IMR-90 (cell line): ENCODE measurements at regions not wholly inside any gene's neighbourhood (a gene's known extent, or its start where the extent isn't known, plus 50 kb on each side); places are given as distances from the start of the nearest gene placed in this dataset.

Source experiments
- ATAC-seq: fragments of 200-7000 bp; cut with Tn5 transposase; 2 replicates; pipeline ENCODE4 v1.9.1; 2020; ENCODE audit warnings: low read depth, mild to moderate bottlenecking, moderate library complexity
- BruUV-seq: library from RNA; stranded (reverse); fragments of 400-500 nt; replicated peaks from 2 replicates; lab custom pipeline; 2021; lab: Mats Ljungman, UMichigan
- CTCF ChIA-PET: fragments of 300-600 bp; formaldehyde crosslinking; extraction: SDS; loops from one replicate; lab custom pipeline; 2021; ENCODE audit warnings: antibody characterized with exemption; lab: Yijun Ruan, JAX
- POLR2A ChIA-PET: fragments of 300-600 bp; sonication (Branson Sonifier 250); formaldehyde crosslinking; loops from one replicate; lab custom pipeline; 2022; ENCODE audit warnings: antibody characterized with exemption; ENCODE audit not compliant: unreplicated experiment; lab: Charles Lee
- DNase-seq: peaks from one replicate; pipeline ENCODE4 v3.0.0; 2013
- H2AFZ ChIP-seq: replicated peaks from 2 replicates; pipeline ENCODE3; 2013; ENCODE audit warnings: low read length, mild to moderate bottlenecking; ENCODE audit not compliant: poor library complexity
- H2AK5ac ChIP-seq: 2 replicates; pipeline ENCODE4 v1.6.1; 2013; ENCODE audit warnings: low read depth, low read length, inconsistent platforms
- H2AK9ac ChIP-seq: replicated peaks from 2 replicates; pipeline ENCODE3; 2013; ENCODE audit warnings: mild to moderate bottlenecking, low read depth, low read length, moderate library complexity; ENCODE audit not compliant: poor library complexity
- H2BK120ac ChIP-seq: 2 replicates; pipeline ENCODE4 v1.6.1; 2013; ENCODE audit warnings: low read depth, low read length, inconsistent platforms
- H2BK15ac ChIP-seq: 3 replicates; pipeline ENCODE4 v1.6.1; 2013; ENCODE audit warnings: low read depth, low read length, inconsistent platforms
- H2BK20ac ChIP-seq: 2 replicates; pipeline ENCODE4 v1.6.1; 2013; ENCODE audit warnings: low read depth, mild to moderate bottlenecking, inconsistent platforms, low read length, moderate library complexity
- H2BK5ac ChIP-seq: 2 replicates; pipeline ENCODE4 v1.6.1; 2013; ENCODE audit warnings: mild to moderate bottlenecking, low read depth, low read length, inconsistent platforms; ENCODE audit not compliant: poor library complexity, severe bottlenecking
- H3K14ac ChIP-seq: replicated peaks from 2 replicates; pipeline ENCODE4 v1.6.1; 2013; ENCODE audit warnings: low read depth, low read length, inconsistent platforms
- H3K18ac ChIP-seq: 2 replicates; pipeline ENCODE4 v1.6.1; 2013; ENCODE audit warnings: low read depth, low read length, control low read depth
- H3K23ac ChIP-seq: 2 replicates; pipeline ENCODE4 v1.6.1; 2013; ENCODE audit warnings: low read depth, low read length, inconsistent platforms
- H3K27ac ChIP-seq: 2 replicates; pipeline ENCODE4 v1.5.1; 2013; ENCODE audit warnings: mild to moderate bottlenecking, control low read depth, low read length; ENCODE audit not compliant: insufficient read depth
- H3K27me3 ChIP-seq: 2 replicates; pipeline ENCODE4 v1.6.1; 2013; ENCODE audit warnings: low read length; ENCODE audit not compliant: control insufficient read depth, insufficient read depth
- H3K36me3 ChIP-seq: 2 replicates; pipeline ENCODE4 v1.6.1; 2013; ENCODE audit warnings: low read length, mixed read lengths; ENCODE audit not compliant: control insufficient read depth, insufficient read depth
- H3K4ac ChIP-seq: 2 replicates; pipeline ENCODE4 v1.6.1; 2013; ENCODE audit warnings: low read depth, low read length, inconsistent platforms
- H3K4me1 ChIP-seq: 2 replicates; pipeline ENCODE4 v1.6.1; 2013; ENCODE audit warnings: low read length, mixed read lengths; ENCODE audit not compliant: control insufficient read depth, insufficient read depth
- H3K4me2 ChIP-seq: 2 replicates; pipeline ENCODE4 v1.6.1; 2013; ENCODE audit warnings: low read depth, mild to moderate bottlenecking, control low read depth, low read length, moderate library complexity
- H3K4me3 ChIP-seq: 2 replicates; pipeline ENCODE4 v1.5.1; 2013; ENCODE audit warnings: low read depth, mild to moderate bottlenecking, control low read depth, low read length, moderate library complexity; ENCODE audit not compliant: insufficient read depth
- H3K56ac ChIP-seq: 2 replicates; pipeline ENCODE4 v1.6.1; 2013; ENCODE audit warnings: low read length, inconsistent platforms; ENCODE audit not compliant: insufficient read depth; ENCODE audit errors: extremely low read depth
- H3K79me1 ChIP-seq, 2 experiments: 2 replicates each; pipeline ENCODE4 v1.6.1; 2013; ENCODE audit warnings: low read length in 2 of 2, inconsistent platforms in 1 of 2, low read depth in 1 of 2
- H3K9ac ChIP-seq: 2 replicates; pipeline ENCODE4 v1.6.1; 2013; ENCODE audit warnings: low read depth, low read length, control low read depth
- H3K9me1 ChIP-seq: 2 replicates; pipeline ENCODE4 v1.6.1; 2013; ENCODE audit warnings: low read length, inconsistent platforms; ENCODE audit not compliant: insufficient read depth
- H3K9me3 ChIP-seq: 2 replicates; pipeline ENCODE4 v1.6.1; 2013; ENCODE audit warnings: low read length; ENCODE audit not compliant: control insufficient read depth, insufficient read depth
- H4K20me1 ChIP-seq: 2 replicates; pipeline ENCODE4 v1.6.1; 2013; ENCODE audit warnings: low read length, inconsistent platforms; ENCODE audit not compliant: insufficient read depth
- H4K5ac ChIP-seq: 2 replicates; pipeline ENCODE4 v1.6.1; 2013; ENCODE audit warnings: mild to moderate bottlenecking, low read depth, low read length, control low read depth
- H4K8ac ChIP-seq, 2 experiments: 2 replicates each; pipeline ENCODE4 v1.6.1; 2013; ENCODE audit warnings: low read depth in 2 of 2, low read length in 2 of 2, control low read depth in 1 of 2, inconsistent platforms in 1 of 2
- H4K91ac ChIP-seq: 2 replicates; pipeline ENCODE4 v1.6.1; 2013; ENCODE audit warnings: low read depth, low read length, inconsistent platforms; ENCODE audit not compliant: insufficient read depth
- USF2 ChIP-seq: fragments of 150-350 bp; IDR thresholded peaks from 2 replicates; pipeline ENCODE4 v1.6.1; 2017; ENCODE audit warnings: mild to moderate bottlenecking, antibody characterized with exemption, low read length, low read depth
- WGBS, 2 experiments: methylation state at CpG; one replicate each; pipeline versions ENCODE4 v1.1.5 to v1.1.7; 2013; ENCODE audit warnings: missing lambda C conversion rate in 2 of 2; ENCODE audit not compliant: insufficient read length in 1 of 2; ENCODE audit errors: extremely low coverage in 2 of 2; 5-methylcytosine and 5-hydroxymethylcytosine counted together
- dilution Hi-C: fragments of 300-500 bp; cut with HindIII; formaldehyde crosslinking; loops from one replicate; pipeline ENCODE4 v1.14.3; 2018; ENCODE audit warnings: low sequenced_read_pairs; ENCODE audit not compliant: unreplicated experiment
- in situ Hi-C: fragments of 300-500 bp; cut with MboI; formaldehyde crosslinking; loops from 3 replicates; pipeline ENCODE4 v1.14.3; 2019; ENCODE audit warnings: low sequenced_read_pairs, inconsistent platforms, mixed read lengths
- intact Hi-C: fragments of 100-400 bp; cut with micrococcal nuclease; formaldehyde crosslinking; loops from 2 replicates; pipeline ENCODE4 v1.10.0; 2022

GRCh38 chr1:192927496-192927895 lies 118.7 kb downstream of the RGS2 start:
- CTCF ChIA-PET = no interaction called here
- H3K36me3 ChIP-seq = no peaks in the 10 kb centered on the region
- H2BK5ac ChIP-seq = no peak overlapping the region
- ATAC-seq (no peak), DNase-seq (no peak)
- H2BK15ac ChIP-seq = no peak overlapping the region
- no peak overlapping the region for H4K91ac ChIP-seq
- no peak overlapping the region for H2AK5ac ChIP-seq
- H2BK20ac ChIP-seq = no peak overlapping the region
- no peaks in the 10 kb centered on the region for H3K27me3 ChIP-seq
- no peak overlapping the region for H2AFZ ChIP-seq
- no peak overlapping the region for H3K4ac ChIP-seq
- H3K4me3 ChIP-seq = no peak overlapping the region
- no TSS peak for BruUV-seq
- no peaks in the 10 kb centered on the region for H3K79me1 ChIP-seq
- H4K8ac ChIP-seq = no peak overlapping the region
- no peak overlapping the region for H3K14ac ChIP-seq
- no peak for TF ChIP-seq USF2
- no peak overlapping the region for H3K23ac ChIP-seq
- H3K18ac ChIP-seq = no peak overlapping the region
- no peaks in the 10 kb centered on the region for H3K9me3 ChIP-seq
- H2AK9ac ChIP-seq = no peak overlapping the region
- no peak overlapping the region for H3K56ac ChIP-seq
- WGBS, 2 experiments = no CpG with 5 or more reads among the region's 1 CpG
- dilution Hi-C loops (no loop called here), intact Hi-C loops (no loop called here), in situ Hi-C loops (no loop called here)
- no peaks in the 10 kb centered on the region for H3K9me1 ChIP-seq
- no peak overlapping the region for H4K5ac ChIP-seq
- POLR2A ChIA-PET = no interaction called here
- no peak overlapping the region for H3K4me2 ChIP-seq
- no peak overlapping the region for H3K27ac ChIP-seq
- no peaks in the 10 kb centered on the region for H3K4me1 ChIP-seq
- H3K9ac ChIP-seq = no peak overlapping the region
- H4K20me1 ChIP-seq = no peaks in the 10 kb centered on the region
- no peak overlapping the region for H2BK120ac ChIP-seq
